HG02642 (cell line): ENCODE measurements at regions not wholly inside any gene's neighbourhood (a gene's known extent, or its start where the extent isn't known, plus 50 kb on each side); places are given as distances from the start of the nearest gene placed in this dataset.
"Not testable (repeated sequence)": the region's sequence is repeated elsewhere in the genome, so short reads cannot be mapped to it uniquely, and the experiment has no call there.

Experiments used
- ATAC-seq: cut with Tn5 transposase; IDR thresholded peaks from one replicate; pipeline ENCODE4 v1.9.1; 2021; ENCODE audit warnings: mild to moderate bottlenecking; ENCODE audit not compliant: unreplicated experiment, poor library complexity

- no peak for ATAC-seq
These were observed 472.9 kb downstream of the MATN1 start for GRCh38 chr1:30250338-30250983.

DNA sequence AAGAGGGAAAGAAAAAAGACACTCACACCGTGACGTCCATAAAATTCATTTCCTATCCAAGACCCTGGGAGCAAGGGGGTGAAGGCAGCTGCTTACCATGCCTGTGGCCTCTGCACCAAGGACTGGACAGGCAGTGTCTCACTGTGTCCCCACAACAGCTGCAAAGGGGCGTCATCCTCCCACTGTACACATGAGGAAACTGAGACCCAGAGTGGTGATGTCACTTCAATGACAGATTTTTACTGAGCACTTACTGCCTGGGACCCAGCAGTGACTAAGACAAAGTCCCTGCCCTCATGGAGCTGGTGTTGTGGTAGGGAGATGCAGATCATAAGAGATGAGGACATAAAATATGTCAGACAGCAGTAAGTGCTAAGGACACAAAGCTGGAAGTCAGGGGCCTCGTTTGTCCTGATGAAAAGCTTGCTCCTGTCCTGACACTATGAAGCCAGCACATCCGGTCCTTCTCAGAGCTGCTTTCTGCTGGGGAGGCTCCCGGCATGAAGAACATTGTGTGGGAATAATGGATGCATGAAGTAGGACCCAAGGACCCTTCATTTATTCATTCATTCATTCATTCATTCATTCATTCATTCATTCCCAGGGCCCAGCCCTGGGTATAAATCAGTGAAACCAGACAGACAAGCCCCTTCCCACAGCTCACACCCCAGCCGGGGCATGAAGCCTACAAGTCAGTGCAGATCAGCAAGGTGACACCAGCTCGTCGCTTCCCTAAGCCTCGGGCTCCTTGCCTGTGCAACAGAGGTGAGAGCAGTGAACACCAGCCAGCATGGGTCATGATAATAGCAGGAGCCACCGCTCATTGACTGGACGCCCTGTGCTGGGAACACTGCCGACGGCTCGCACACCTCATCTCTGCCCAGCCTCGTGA is 473.7 kb downstream of the MATN1 start:
- no peak for ATAC-seq

DNA sequence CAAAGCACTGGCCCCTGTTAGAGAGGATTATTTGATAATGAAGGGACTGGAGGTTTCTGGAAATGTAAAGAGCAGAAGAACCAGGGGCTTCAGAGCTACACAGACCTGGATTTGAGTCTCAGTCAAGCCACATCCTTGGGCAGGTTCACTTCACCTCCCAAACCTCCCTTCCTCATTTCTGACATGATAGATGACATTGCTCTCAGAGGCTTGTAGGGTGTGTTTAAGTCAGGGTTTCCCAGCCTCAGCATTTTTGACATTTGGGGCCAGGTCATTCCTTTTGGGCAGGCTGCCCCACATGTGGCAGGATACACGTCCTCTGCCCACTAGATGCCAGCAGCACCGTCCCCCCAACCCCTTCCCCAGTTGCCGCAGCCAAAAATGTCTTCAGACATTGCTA is 474.6 kb downstream of the MATN1 start:
- ATAC-seq = no peak

GRCh38 chr1:30248373-30248772 is 475.0 kb downstream of the MATN1 start:
- no peak for ATAC-seq

DNA sequence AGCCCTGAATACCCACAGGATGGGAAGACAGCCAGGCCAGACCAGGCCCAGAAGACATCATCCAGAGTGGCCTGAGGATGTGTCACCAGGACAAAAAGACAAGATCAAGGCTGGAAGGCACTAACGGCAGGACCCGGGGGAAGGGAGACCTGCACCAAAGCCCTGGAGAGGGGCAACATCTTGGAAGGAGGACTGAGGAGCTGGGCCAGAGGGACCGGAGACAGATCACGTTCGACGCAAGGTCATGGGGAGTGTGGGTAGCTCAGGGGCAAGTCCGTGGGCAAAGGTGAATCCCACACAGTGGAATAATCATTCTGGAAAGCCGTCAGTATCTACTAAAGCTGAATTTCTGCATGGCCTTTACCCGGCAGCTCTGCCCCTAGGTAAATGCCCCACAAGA is 478.6 kb downstream of the MATN1 start:
- no peak for ATAC-seq

DNA sequence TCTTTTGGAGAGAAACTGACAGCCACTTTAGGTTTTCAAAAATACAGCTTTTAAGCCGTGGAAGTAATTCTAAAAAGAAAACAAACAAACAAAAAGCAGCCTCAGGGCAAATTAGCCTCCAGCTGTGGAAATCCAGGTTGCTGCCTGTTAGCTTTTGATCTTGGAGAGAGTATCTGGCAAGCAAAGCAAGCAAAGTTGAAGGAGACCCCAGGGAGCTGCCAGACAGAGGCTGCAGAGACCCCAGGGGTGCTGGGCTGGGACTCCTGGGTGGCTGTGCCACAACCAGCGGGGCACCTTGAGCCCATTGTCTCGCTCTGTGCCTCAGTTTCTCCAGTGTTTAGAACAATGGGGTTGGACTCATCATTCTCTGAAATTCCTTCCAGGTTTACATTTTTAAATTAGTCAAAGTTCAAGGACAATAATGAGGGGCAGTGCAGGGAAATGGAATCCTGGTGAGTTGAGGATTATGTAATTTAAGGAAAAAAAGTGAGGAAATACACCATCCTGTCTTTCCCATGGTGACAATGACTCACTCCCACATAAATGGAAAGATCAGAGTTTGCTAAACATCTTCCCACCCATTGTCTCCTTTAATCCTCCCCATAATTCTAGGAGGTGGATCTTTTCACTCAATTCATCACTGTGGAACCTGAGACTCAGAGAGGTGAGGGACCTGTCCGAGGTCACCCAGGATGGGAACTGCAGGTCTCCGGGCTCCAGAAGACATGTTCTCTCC is 480.5 kb downstream of the MATN1 start:
- ATAC-seq = no peak

GRCh38 chr1:30242168-30242567 is 481.2 kb downstream of the MATN1 start:
- no peak for ATAC-seq

DNA sequence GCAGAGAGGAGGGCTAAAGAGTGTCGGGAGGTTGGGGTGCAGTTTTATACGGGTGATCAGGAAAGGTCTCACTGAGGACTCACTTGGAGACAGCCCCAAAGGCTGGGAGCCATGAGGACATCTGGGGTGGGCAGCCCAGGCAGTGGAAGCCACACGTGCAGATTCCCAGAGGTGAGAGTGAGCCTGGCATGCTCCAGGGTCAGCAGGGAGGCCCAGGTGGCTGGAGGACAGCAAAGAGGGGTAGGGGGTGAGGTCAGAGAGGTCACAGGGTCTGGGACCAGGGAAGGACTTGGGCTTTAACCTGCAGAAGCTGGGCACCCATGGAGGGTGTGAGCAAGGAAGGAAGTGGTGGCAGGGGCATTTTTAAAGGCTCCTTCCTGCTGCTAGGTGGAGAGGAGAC is 481.7 kb downstream of the MATN1 start:
- no peak for ATAC-seq

DNA sequence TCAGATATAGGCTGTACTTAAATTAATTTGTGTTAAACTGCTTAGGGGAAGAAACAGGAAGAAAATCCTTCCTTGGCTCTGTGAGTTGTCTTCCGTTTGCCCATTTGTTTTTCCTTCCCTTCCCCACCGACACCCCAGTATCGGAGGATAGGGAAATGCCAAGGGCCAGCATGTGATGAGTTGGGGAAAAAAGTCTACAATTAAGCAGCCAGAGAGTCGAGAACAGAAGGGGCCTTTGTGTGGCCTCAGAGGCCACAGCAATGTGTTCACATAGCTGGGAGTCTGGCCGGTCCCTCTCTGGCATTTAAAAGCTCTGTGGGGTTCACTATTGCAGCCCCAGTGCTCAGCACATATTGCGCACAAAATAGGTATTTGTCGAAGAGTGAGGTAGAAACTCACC is 489.3 kb downstream of the MATN1 start:
- ATAC-seq = no peak

DNA sequence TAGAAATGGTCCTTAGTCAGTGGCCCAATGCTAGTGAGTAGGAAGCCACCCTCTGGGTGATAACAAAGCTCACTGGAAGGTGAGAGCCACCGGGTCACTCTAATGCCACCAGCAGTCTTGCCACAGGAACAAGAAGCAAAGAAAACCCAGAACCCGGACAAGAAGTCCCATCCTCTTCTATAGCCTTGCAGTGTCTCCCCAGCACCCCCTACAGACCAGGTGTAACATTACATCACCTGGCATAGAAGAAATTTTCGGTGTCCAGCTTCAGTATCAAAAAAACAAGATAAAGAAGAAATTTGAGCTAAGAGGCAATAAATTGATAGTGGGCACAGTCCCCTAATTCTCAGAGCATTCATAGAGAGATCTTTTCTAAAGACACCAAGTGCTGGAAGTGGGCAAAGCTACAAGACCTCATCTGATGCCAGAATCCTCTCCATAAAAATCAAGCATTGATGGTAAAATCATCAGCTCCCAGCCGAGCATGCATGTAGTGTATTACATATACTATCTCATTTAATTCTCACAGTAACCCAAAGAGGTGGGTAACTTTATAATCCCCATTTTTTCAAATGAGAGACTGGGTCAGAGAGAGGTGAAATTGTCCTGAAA is 491.0 kb downstream of the MATN1 start:
- ATAC-seq = no peak

GRCh38 chr1:30229960-30230359 is 493.4 kb downstream of the MATN1 start:
- ATAC-seq = no peak

- no peak for ATAC-seq
These were observed 493.8 kb downstream of the MATN1 start for GRCh38 chr1:30229557-30229956.

DNA sequence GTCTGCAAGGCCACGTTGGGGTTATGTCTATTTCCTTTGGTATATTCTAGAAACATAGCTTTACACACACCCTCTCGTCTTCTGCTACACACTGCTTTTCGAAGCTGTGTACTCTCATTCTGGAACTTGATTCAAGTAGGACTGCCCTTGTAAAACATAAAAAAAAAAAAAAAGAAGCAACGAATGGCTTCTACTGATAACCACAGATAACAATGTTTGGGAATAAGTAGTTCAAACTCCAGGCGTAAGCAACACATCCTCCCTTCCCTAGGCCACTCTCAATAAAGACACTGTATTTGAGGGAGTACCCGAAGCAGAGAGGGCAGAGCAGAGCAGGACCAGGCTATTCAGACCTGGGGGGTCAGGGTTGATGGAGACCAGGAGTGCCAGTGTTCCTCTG is 496.7 kb downstream of the MATN1 start:
- no peak for ATAC-seq

DNA sequence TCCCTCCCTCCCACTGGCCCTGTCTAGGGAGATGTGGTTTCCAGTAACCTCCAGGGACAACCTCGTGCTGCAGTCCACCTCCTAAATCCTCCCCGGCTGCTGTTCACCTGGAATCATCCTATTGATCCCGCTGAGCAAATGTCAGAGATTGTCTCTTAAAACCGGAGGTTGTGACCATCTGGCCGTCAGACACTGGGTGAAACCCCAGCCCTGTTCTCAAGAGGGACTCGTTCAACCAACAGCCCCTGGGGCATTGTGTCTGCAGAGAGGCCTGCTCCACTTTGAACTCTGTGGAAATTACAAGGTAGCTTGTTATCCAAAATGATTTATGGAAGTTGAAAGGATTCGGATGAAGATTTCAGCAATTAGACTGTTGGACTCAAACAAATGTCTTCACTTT is 498.0 kb downstream of the MATN1 start:
- ATAC-seq = no peak

DNA sequence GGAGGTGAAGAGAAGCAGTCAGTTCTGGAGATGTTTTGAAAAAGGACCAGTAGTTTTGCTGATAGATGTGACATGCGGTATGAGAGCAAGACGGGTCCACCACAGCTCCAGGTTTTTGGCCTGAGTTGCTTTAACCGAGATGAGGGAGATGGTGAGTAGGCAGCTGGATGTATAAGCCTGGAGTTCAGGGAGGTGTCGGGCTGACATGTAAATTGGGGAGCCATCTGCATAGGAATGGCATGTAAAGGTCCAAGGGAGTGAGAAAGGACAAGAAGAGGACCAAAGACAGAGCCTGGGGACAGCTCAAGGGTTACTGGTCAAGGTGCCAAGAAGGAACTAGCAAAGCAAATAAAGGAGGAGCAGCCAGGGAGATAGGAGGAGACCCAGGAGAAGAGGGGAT is 503.7 kb downstream of the MATN1 start:
- ATAC-seq = no peak

- no peak for ATAC-seq
These were observed 504.9 kb downstream of the MATN1 start for GRCh38 chr1:30218438-30218837.

GRCh38 chr1:30216602-30217001 is 506.8 kb downstream of the MATN1 start:
- ATAC-seq = no peak

DNA sequence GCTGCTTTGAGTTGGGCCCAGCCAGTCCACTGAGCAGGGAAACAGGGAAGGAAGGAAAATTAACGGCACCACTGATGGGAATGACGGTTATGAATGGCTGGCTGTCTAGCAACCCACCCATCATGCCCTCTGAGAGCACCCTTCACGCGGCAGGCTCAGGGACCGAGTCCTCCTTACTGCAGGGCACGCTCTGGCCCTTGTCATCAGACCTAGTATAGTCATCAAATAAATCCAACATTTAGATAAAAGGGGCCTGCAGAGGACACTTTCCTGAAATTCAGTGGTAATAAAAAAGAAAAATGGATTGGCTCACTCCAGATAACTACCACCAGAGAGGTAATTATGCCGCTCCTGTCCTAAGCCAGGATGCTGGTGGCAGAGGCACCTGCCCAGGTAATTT is 509.4 kb downstream of the MATN1 start:
- no peak for ATAC-seq

DNA sequence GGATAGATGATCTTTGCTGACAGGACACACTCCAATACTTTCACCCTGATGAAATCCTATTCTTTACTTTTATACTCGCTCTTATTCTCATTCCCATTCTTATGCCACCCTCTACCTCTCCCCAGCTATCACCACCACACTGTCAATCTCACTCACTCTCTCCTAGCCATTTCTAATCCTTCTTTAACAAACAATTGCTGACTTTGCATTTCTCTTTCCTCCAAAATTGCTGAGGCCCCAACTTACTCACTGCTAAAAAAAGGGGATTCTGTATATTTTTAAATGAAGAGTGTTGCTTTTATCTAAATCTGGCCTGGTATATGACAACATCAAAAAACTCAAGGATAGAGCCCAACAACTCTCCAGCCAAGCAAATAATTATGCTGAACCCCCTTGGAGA is 515.4 kb downstream of the MATN1 start:
- not testable (repeated sequence) for ATAC-seq

DNA sequence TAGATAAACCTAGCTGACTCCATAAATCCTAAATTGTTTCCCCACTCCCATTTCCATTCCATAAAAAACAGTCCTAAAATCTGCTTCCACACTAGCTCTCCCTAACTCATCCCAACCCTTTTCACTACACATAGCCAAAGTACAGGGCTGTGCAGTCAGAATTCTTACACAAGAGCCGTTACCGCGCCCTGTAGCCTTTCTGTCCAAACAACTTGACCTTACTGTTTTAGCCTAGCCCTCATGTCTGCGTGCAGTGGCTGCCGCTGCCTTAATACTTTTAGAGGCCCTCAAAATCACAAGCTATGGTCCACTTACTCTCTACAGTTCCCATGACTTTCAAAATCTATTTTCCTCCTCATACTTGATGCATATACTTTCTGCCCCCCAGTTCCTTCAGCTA is 516.8 kb downstream of the MATN1 start:
- ATAC-seq = not testable (repeated sequence)

- ATAC-seq = not testable (repeated sequence)
These were observed 518.5 kb downstream of the MATN1 start for GRCh38 chr1:30204916-30205315.
